HL-60 (cell line): ENCODE measurements at regions not wholly inside any gene's neighbourhood (a gene's known extent, or its start where the extent isn't known, plus 50 kb on each side); places are given as distances from the start of the nearest gene placed in this dataset.

Experiments
- GABPA ChIP-seq: IDR thresholded peaks from 2 replicates; pipeline ENCODE4 v1.6.1; 2012; ENCODE audit warnings: low read depth
- POLR2AphosphoS5 ChIP-seq: IDR thresholded peaks from 2 replicates; pipeline ENCODE4 v1.6.1; 2012; ENCODE audit warnings: low read depth
- REST ChIP-seq: IDR thresholded peaks from 2 replicates; pipeline ENCODE4 v1.6.1; 2012; ENCODE audit warnings: low read depth; ENCODE audit not compliant: insufficient replicate concordance
- SPI1 ChIP-seq: IDR thresholded peaks from 2 replicates; pipeline ENCODE4 v1.6.1; 2012; ENCODE audit warnings: low read depth, mild to moderate bottlenecking, borderline replicate concordance
- TF ChIP-seq, protein P1 (sequence below): IDR thresholded peaks from one replicate; pipeline ENCODE4 v1.5.1; 2011; ENCODE audit warnings: low read length, control low read depth, inconsistent platforms; ENCODE audit not compliant: insufficient read depth

- TF ChIP-seq, protein P1, sequence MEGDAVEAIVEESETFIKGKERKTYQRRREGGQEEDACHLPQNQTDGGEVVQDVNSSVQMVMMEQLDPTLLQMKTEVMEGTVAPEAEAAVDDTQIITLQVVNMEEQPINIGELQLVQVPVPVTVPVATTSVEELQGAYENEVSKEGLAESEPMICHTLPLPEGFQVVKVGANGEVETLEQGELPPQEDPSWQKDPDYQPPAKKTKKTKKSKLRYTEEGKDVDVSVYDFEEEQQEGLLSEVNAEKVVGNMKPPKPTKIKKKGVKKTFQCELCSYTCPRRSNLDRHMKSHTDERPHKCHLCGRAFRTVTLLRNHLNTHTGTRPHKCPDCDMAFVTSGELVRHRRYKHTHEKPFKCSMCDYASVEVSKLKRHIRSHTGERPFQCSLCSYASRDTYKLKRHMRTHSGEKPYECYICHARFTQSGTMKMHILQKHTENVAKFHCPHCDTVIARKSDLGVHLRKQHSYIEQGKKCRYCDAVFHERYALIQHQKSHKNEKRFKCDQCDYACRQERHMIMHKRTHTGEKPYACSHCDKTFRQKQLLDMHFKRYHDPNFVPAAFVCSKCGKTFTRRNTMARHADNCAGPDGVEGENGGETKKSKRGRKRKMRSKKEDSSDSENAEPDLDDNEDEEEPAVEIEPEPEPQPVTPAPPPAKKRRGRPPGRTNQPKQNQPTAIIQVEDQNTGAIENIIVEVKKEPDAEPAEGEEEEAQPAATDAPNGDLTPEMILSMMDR: no peak
- no peak for TF ChIP-seq POLR2AphosphoS5
- TF ChIP-seq REST: no peak
- no peak for TF ChIP-seq SPI1
- no peak for TF ChIP-seq GABPA
Measured at GRCh38 chr6:12384357-12384912, 94.3 kb downstream of the EDN1 start.
